ENCODE measurements at regions not wholly inside any gene's neighbourhood (a gene's known extent, or its start where the extent isn't known, plus 50 kb on each side); places are given as distances from the start of the nearest gene placed in this dataset.

- TF ChIP-seq POLR2AphosphoS5 (IDR thresholded peaks at IDR 0.05; ENCODE audit: low read depth, low read length): no peak
- TF ChIP-seq POLR2A (IDR thresholded peaks at IDR 0.05; ENCODE audit: low read depth, low read length): no peak
- TF ChIP-seq POU2F2 (IDR thresholded peaks at IDR 0.05; ENCODE audit: low read depth, low read length): no peak
- TF ChIP-seq TAF1 (IDR thresholded peaks at IDR 0.05; ENCODE audit: low read depth, low read length): no peak
- TF ChIP-seq SPI1 (IDR thresholded peaks at IDR 0.05; ENCODE audit: low read depth, low read length): no peak
- no peak for TF ChIP-seq PAX5 (IDR thresholded peaks at IDR 0.05; ENCODE audit: insufficient read depth, low read length, severe bottlenecking)
Observed at GRCh38 chr12:19912991-19913390, 455.3 kb upstream of the PDE3A start.

Measured in GM12891 (cell line).